Fibroblast of lung (primary cell): ENCODE measurements at regions not wholly inside any gene's neighbourhood (a gene's known extent, or its start where the extent isn't known, plus 50 kb on each side); places are given as distances from the start of the nearest gene placed in this dataset.

Source experiments
- DNase-seq, 2 donors: peaks; one replicate each; pipeline versions ENCODE4 v3.0.0 to v3.0.0-alpha.2; 2010; ENCODE audit warnings: low read depth in 2 of 2
- H2AFZ ChIP-seq: 2 replicates; pipeline ENCODE4 v1.5.1; 2012; ENCODE audit warnings: low read length, control low read depth, inconsistent platforms
- H3K27ac ChIP-seq: 2 replicates; pipeline ENCODE4 v1.5.1; 2011; ENCODE audit warnings: low read length, control low read depth; ENCODE audit not compliant: insufficient read depth
- H3K27me3 ChIP-seq: 2 replicates; pipeline ENCODE4 v1.5.1; 2011; ENCODE audit warnings: mild to moderate bottlenecking, low read length; ENCODE audit not compliant: control insufficient read depth, insufficient read depth
- H3K36me3 ChIP-seq: 2 replicates; pipeline ENCODE4 v1.5.1; 2011; ENCODE audit warnings: low read length; ENCODE audit not compliant: control insufficient read depth, insufficient read depth
- H3K4me1 ChIP-seq: 2 replicates; pipeline ENCODE4 v1.5.1; 2011; ENCODE audit warnings: low read length; ENCODE audit not compliant: control insufficient read depth, insufficient read depth; ENCODE audit errors: extremely low read depth
- H3K4me2 ChIP-seq: 2 replicates; pipeline ENCODE4 v1.5.1; 2011; ENCODE audit warnings: low read length, control low read depth; ENCODE audit not compliant: insufficient read depth; ENCODE audit errors: extremely low read depth
- H3K4me3 ChIP-seq, 4 experiments: fragments of 200-600 bp in 1 of 4; sonication (generic) in 1 of 4; replicated peaks in 1 of 4; 2 replicates each; pipeline ENCODE4 v1.5.1; 2011 to 2016; ENCODE audit warnings: low read length in 4 of 4, low read depth in 3 of 4, mild to moderate bottlenecking in 3 of 4, control low read depth in 2 of 4, inconsistent platforms in 1 of 4, mixed read lengths in 1 of 4; ENCODE audit not compliant: insufficient read depth in 1 of 4; ENCODE audit errors: control extremely low read depth in 1 of 4
- H3K79me2 ChIP-seq: 2 replicates; pipeline ENCODE4 v1.5.1; 2012; ENCODE audit warnings: mild to moderate bottlenecking, low read length, inconsistent platforms; ENCODE audit not compliant: control insufficient read depth, insufficient read depth
- H3K9ac ChIP-seq: 2 replicates; pipeline ENCODE4 v1.5.1; 2011; ENCODE audit warnings: mild to moderate bottlenecking, low read length, control low read depth; ENCODE audit not compliant: insufficient read depth
- H3K9me3 ChIP-seq: 2 replicates; pipeline ENCODE4 v1.5.1; 2012; ENCODE audit warnings: low read depth, low read length; ENCODE audit not compliant: control insufficient read depth, insufficient read depth
- H4K20me1 ChIP-seq: 2 replicates; pipeline ENCODE4 v1.5.1; 2011; ENCODE audit warnings: low read length; ENCODE audit not compliant: control insufficient read depth, insufficient read depth; ENCODE audit errors: extremely low read depth
- CTCF ChIP-seq, 2 donors: IDR thresholded peaks in 1 of 2; conservative IDR thresholded peaks in 1 of 2; 1 replicate in 1 of 2; 2 replicates in 1 of 2; pipeline ENCODE4 v1.5.1; 2011 to 2012; ENCODE audit warnings: low read length in 2 of 2, control low read depth in 1 of 2, inconsistent platforms in 1 of 2, low read depth in 1 of 2, mild to moderate bottlenecking in 1 of 2
- EZH2 ChIP-seq: IDR thresholded peaks from 2 replicates; pipeline ENCODE4 v1.5.1; 2012; ENCODE audit warnings: low read length, control low read depth, mild to moderate bottlenecking; ENCODE audit errors: missing control alignments

- H3K9ac ChIP-seq, result no peak overlapping the region
- H3K4me3 ChIP-seq, result no peak overlapping the region
- no peaks in the 10 kb centered on the region for H4K20me1 ChIP-seq
- no peaks in the 10 kb centered on the region for H3K4me1 ChIP-seq
- H2AFZ ChIP-seq, result no peak overlapping the region
- TF ChIP-seq EZH2 (no peak), CTCF (conservative IDR thresholded peaks at IDR 0.05 in 1 of 2, IDR thresholded peaks at IDR 0.05 in 1 of 2; ENCODE audit: low read depth in 1 of 2, low read length in 2 of 2) (no peak)
- H3K27ac ChIP-seq, result no peak overlapping the region
- no peaks in the 10 kb centered on the region for H3K36me3 ChIP-seq
- no peaks in the 10 kb centered on the region for H3K27me3 ChIP-seq
- no peaks in the 10 kb centered on the region for H3K9me3 ChIP-seq
- DNase-seq, result no peak
- H3K79me2 ChIP-seq, result no peaks in the 10 kb centered on the region
- no peak overlapping the region for H3K4me2 ChIP-seq
Observed at GRCh38 chrX:20471483-20471882, 204.8 kb upstream of the RPS6KA3 start.

- no peak overlapping the region for H2AFZ ChIP-seq
- H3K4me3 ChIP-seq, result no peak overlapping the region
- no peaks in the 10 kb centered on the region for H3K4me1 ChIP-seq
- H3K27ac ChIP-seq, result no peak overlapping the region
- H3K79me2 ChIP-seq, result no peaks in the 10 kb centered on the region
- no peak overlapping the region for H3K9ac ChIP-seq
- H3K9me3 ChIP-seq, result no peaks in the 10 kb centered on the region
- H3K36me3 ChIP-seq, result no peaks in the 10 kb centered on the region
- no peaks in the 10 kb centered on the region for H3K27me3 ChIP-seq
- no peaks in the 10 kb centered on the region for H4K20me1 ChIP-seq
- H3K4me2 ChIP-seq, result no peak overlapping the region
- no peak for DNase-seq
- TF ChIP-seq EZH2 (no peak), CTCF (conservative IDR thresholded peaks at IDR 0.05 in 1 of 2, IDR thresholded peaks at IDR 0.05 in 1 of 2; ENCODE audit: low read depth in 1 of 2, low read length in 2 of 2) (no peak)
Observed at GRCh38 chrX:20463296-20464075, 196.8 kb upstream of the RPS6KA3 start.

GRCh38 chrX:20461576-20461975, 194.9 kb upstream of the RPS6KA3 start:
- H2AFZ ChIP-seq, result no peak overlapping the region
- DNase-seq, result peak in 1 of 2 donors; percentile 81
- TF ChIP-seq EZH2 (no peak), CTCF (conservative IDR thresholded peaks at IDR 0.05 in 1 of 2, IDR thresholded peaks at IDR 0.05 in 1 of 2; ENCODE audit: low read depth in 1 of 2, low read length in 2 of 2) (no peak)

More at GRCh38 chrX:20461576-20461975, 194.9 kb upstream of the RPS6KA3 start:
- H3K27me3 ChIP-seq, result no peaks in the 10 kb centered on the region
- H3K79me2 ChIP-seq, result no peaks in the 10 kb centered on the region
- no peaks in the 10 kb centered on the region for H3K9me3 ChIP-seq
- no peak overlapping the region for H3K4me3 ChIP-seq
- no peak overlapping the region for H3K9ac ChIP-seq
- no peak overlapping the region for H3K27ac ChIP-seq
- H3K4me1 ChIP-seq, result no peaks in the 10 kb centered on the region
- H4K20me1 ChIP-seq, result no peaks in the 10 kb centered on the region
- no peaks in the 10 kb centered on the region for H3K36me3 ChIP-seq
- no peak overlapping the region for H3K4me2 ChIP-seq
